ENCODE measurements at regions not wholly inside any gene's neighbourhood (a gene's known extent, or its start where the extent isn't known, plus 50 kb on each side); places are given as distances from the start of the nearest gene placed in this dataset.

GRCh38 chr10:78688901-78689583 lies 379.7 kb upstream of the ZMIZ1 start:
- H3K9me3 Mint-ChIP-seq: no peaks in the 10 kb centered on the region
- H3K4me1 Mint-ChIP-seq: no peaks in the 10 kb centered on the region
- H3K27ac Mint-ChIP-seq: no peak overlapping the region
- DNase-seq (no peak), ATAC-seq (replicated peaks) (no peak)
- H3K36me3 Mint-ChIP-seq: no peaks in the 10 kb centered on the region
- H3K27me3 Mint-ChIP-seq: peaks cover 36 to 49% of the 10 kb centered on the region in 2 donors
- H3K4me3 Mint-ChIP-seq: no peak overlapping the region

- DNase-seq: no peak
- ATAC-seq (replicated peaks): no peak
- H3K4me3 Mint-ChIP-seq: no peak overlapping the region
- no peaks in the 10 kb centered on the region for H3K4me1 Mint-ChIP-seq
- H3K27ac Mint-ChIP-seq: no peak overlapping the region
- H3K27me3 Mint-ChIP-seq: peaks cover 36 to 45% of the 10 kb centered on the region in 2 donors
- H3K9me3 Mint-ChIP-seq: no peaks in the 10 kb centered on the region
- no peaks in the 10 kb centered on the region for H3K36me3 Mint-ChIP-seq
Measured at GRCh38 chr10:78689584-78689935, 379.2 kb upstream of the ZMIZ1 start.

GRCh38 chr10:78690354-78691111 lies 378.2 kb upstream of the ZMIZ1 start:
- no peak overlapping the region for H3K4me3 Mint-ChIP-seq
- H3K27me3 Mint-ChIP-seq: peaks cover 36 to 43% of the 10 kb centered on the region in 2 donors
- H3K9me3 Mint-ChIP-seq: no peaks in the 10 kb centered on the region
- H3K36me3 Mint-ChIP-seq: no peaks in the 10 kb centered on the region
- H3K4me1 Mint-ChIP-seq: no peaks in the 10 kb centered on the region
- ATAC-seq (replicated peaks) (no peak), DNase-seq (no peak)
- no peak overlapping the region for H3K27ac Mint-ChIP-seq

DNA sequence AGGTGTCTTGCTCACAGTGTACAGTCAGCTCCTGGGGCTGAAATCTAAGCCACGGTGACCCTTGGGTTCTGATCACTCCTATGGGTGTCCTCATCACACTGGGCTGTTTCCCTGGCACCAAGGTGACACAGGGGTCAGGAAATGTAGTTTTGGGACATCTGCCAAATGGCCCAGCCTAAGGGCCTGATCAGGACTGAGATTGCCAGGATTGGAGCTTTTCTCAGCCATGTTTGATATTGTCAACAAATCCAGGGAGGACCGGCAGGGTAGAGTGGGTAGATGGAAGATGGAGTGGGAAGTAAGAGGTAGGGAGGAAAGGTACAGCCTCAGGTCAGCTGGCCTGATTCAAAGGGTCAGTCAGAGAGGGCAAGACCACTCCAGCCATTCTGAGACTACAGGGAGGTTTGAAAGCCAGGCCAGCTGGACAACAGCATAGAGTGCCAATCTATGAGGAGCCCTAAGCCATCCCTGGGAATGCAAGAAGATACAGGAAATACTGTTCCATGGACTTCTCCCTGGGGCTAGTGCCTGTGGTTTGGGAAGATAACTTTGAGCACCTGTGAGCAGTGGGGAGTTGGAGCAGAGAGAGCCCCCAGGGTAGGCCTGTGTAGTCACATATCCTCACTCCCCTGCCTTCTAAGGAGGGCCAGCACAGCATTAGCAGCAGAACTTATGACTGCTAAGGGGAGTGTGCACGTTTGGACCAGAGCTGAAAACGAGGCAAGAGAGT lies 377.3 kb upstream of the ZMIZ1 start:
- no peaks in the 10 kb centered on the region for H3K4me1 Mint-ChIP-seq
- ATAC-seq (replicated peaks): no peak
- H3K9me3 Mint-ChIP-seq: no peaks in the 10 kb centered on the region
- peaks cover 33 to 34% of the 10 kb centered on the region in 2 donors for H3K27me3 Mint-ChIP-seq
- no peak overlapping the region for H3K27ac Mint-ChIP-seq
- DNase-seq: no peak
- H3K4me3 Mint-ChIP-seq: no peak overlapping the region
- no peaks in the 10 kb centered on the region for H3K36me3 Mint-ChIP-seq

DNA sequence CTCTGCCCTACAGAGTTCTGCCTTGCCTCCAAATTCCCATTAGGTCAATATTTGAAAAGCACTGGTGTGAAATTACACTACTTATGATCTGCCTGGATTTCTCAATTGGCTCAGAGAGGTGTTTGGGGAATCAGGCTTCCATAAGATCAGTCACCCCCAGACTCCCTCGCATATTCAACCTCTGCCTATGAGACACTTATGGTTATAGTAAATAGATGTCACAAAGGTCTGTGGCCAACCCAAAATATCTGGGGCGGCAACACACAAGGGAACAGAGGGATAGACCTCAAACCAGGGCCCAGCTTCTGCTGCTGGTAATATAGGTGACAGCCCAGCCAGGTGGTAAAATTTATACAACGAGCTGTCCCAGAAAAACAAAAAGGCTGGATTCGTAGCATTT lies 376.7 kb upstream of the ZMIZ1 start:
- H3K36me3 Mint-ChIP-seq: no peaks in the 10 kb centered on the region
- DNase-seq (no peak), ATAC-seq (replicated peaks) (no peak)
- H3K4me3 Mint-ChIP-seq: no peak overlapping the region
- H3K27ac Mint-ChIP-seq: no peak overlapping the region
- no peaks in the 10 kb centered on the region for H3K9me3 Mint-ChIP-seq
- H3K27me3 Mint-ChIP-seq: peaks cover 28 to 29% of the 10 kb centered on the region in 2 donors
- no peaks in the 10 kb centered on the region for H3K4me1 Mint-ChIP-seq

DNA sequence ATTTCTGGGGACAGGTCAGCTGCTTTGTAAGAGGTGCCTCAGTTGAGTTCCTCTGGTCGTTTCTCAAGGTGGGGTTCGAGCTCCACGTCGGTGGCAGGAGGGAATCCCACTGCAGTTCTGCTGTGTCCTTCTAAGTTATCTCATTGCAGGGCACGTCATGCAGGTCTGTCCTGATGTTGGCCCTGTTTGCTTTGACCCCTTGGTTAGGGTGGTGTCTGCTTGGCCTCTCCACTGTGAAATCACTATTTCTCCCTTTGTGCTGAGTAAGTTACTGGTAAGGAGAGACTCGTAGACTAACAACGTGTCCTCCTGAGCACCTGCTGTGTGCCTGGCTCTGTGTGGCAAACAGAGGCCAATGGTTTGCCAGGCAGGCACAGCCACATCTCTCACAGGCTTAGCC lies 372.9 kb upstream of the ZMIZ1 start:
- ATAC-seq (replicated peaks) (no peak), DNase-seq (no peak)
- no peak overlapping the region for H3K4me3 Mint-ChIP-seq
- no peaks in the 10 kb centered on the region for H3K9me3 Mint-ChIP-seq
- H3K27ac Mint-ChIP-seq: no peak overlapping the region
- no peaks in the 10 kb centered on the region for H3K36me3 Mint-ChIP-seq
- peaks cover 25% of the 10 kb centered on the region in 2 donors for H3K27me3 Mint-ChIP-seq
- no peaks in the 10 kb centered on the region for H3K4me1 Mint-ChIP-seq

DNA sequence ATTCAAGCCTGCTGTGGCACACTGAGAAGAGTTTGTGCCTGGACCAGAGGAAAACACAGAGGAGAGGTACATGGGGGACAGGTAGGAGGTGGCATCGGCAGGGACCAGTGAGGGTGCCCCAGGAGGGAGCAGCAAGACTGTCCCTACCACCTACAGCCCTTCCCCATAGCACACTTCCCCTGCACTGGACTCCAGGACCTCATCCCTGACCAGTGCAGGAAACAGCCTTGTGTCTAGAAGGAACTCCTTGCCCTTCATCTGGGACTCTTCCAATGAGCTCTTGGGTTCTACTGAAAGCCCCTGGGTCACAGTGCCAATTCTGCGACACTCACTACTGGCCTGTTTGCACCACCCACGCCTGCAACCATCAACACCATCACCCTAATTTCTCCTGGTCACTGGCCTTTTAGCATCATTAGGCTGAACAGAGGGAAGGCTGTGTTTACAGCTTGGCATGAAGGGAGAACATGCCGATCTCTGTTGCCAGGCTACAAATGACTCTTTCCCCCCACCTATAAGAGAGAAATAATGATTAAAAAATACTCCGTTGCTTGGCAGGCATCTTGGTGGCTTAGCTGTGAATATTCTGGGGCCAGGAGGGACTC lies 371.9 kb upstream of the ZMIZ1 start:
- peaks cover 24 to 26% of the 10 kb centered on the region in 2 donors for H3K27me3 Mint-ChIP-seq

DNA sequence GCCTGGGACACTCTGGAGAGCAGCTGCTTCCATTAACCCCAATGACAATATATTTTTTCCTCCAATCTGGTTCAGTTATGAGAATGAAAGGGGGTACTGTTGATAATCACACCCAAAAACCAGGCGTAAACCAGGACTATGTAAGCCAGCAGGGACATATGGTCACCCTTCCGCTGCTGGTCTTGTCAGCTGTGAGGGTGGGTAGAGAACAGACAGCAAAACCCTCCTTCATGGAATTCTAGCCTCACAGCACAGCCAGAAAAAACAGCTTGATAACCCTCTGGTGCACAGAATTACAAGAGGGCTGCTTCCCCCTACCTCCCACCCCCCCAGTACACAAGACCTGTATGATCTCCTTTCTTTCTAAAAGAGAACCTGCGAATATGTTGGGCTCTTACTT lies 368.8 kb upstream of the ZMIZ1 start:
- H3K36me3 Mint-ChIP-seq: no peaks in the 10 kb centered on the region
- H3K27me3 Mint-ChIP-seq: peaks cover 20 to 23% of the 10 kb centered on the region in 2 donors
- DNase-seq: no peak
- no peak for ATAC-seq (replicated peaks)
- no peaks in the 10 kb centered on the region for H3K9me3 Mint-ChIP-seq
- no peak overlapping the region for H3K4me3 Mint-ChIP-seq
- no peak overlapping the region for H3K27ac Mint-ChIP-seq
- no peaks in the 10 kb centered on the region for H3K4me1 Mint-ChIP-seq

More for the DNA sequence above, 371.9 kb upstream of the ZMIZ1 start:
- DNase-seq (no peak), ATAC-seq (replicated peaks) (no peak)
- Mint-ChIP-seq H3K9me3 (no peaks in the 10 kb centered on the region), H3K4me1 (no peaks in the 10 kb centered on the region), H3K4me3 (no peak overlapping the region), H3K27ac (no peak overlapping the region), H3K36me3 (no peaks in the 10 kb centered on the region)

DNA sequence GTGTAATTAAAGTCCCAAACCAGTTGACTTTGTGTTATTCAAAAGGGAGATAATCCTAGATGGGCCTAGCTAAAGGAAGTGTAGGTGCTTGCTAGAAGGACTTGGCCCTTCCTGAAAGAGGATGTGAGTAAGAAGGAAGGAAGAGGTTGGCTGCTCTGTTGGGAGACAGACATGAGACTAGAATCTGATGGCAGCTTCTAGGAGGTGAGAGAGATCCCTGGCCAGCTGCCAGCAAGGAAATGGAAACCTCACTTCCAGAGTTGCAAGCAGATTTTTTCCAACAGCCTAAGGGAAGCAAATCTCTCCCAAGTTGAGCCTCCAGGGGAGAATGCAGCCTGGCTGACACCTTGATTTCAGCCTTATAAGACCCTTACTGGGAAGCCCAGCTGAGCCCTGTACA lies 368.4 kb upstream of the ZMIZ1 start:
- no peak overlapping the region for H3K27ac Mint-ChIP-seq
- DNase-seq: no peak
- no peak for ATAC-seq (replicated peaks)
- H3K36me3 Mint-ChIP-seq: no peaks in the 10 kb centered on the region
- no peaks in the 10 kb centered on the region for H3K9me3 Mint-ChIP-seq
- peaks cover 20 to 23% of the 10 kb centered on the region in 2 donors for H3K27me3 Mint-ChIP-seq
- no peak overlapping the region for H3K4me3 Mint-ChIP-seq
- H3K4me1 Mint-ChIP-seq: no peaks in the 10 kb centered on the region

GRCh38 chr10:78700816-78701520 lies 367.8 kb upstream of the ZMIZ1 start:
- Mint-ChIP-seq H3K9me3 (no peaks in the 10 kb centered on the region), H3K27me3 (peaks cover 20 to 23% of the 10 kb centered on the region in 2 donors), H3K27ac (no peak overlapping the region), H3K4me1 (no peaks in the 10 kb centered on the region), H3K4me3 (no peak overlapping the region), H3K36me3 (no peaks in the 10 kb centered on the region)
- no peak for DNase-seq
- no peak for ATAC-seq (replicated peaks)

DNA sequence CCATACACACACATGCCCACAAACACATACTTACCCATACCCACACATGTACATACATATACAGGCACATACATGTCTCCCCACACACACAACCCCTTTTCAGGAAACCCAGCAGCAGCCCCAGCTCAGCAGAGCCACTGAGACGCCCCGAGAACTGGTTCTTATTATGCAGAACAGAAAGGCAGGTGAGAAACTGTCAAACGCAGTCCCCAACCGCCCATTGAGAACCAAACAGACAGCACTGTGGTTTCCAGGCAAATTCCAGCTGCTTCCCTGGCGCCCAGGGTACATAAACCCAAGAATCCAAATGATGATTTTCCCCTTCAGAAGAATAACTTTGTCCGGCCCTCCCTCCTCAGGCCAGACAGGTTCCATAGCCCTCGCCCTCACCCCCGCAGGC lies 366.6 kb upstream of the ZMIZ1 start:
- DNase-seq: no peak
- peaks cover 20 to 23% of the 10 kb centered on the region in 2 donors for H3K27me3 Mint-ChIP-seq
- no peak for ATAC-seq (replicated peaks)
- no peak overlapping the region for H3K27ac Mint-ChIP-seq
- H3K36me3 Mint-ChIP-seq: no peaks in the 10 kb centered on the region
- no peaks in the 10 kb centered on the region for H3K9me3 Mint-ChIP-seq
- no peaks in the 10 kb centered on the region for H3K4me1 Mint-ChIP-seq
- no peak overlapping the region for H3K4me3 Mint-ChIP-seq

DNA sequence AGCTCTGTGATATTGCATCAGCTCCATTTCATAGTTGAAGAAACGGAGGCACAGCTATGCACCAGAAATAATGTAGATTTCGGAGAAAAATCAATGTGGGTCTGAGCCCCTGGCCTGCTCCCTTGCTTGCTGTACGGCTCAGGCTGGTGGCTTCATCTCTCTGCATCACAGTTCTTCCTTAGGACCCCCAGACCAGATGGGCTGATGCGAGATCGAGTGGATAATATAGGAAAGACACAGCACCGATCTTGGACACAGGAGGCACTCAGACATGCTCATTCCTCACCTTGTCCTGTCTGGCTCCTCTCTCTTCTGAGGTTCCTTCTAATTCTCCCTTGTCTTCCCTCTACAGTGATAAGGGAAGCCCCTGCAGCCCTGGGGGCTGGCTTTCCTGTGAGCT lies 365.9 kb upstream of the ZMIZ1 start:
- Mint-ChIP-seq H3K4me1 (no peaks in the 10 kb centered on the region), H3K9me3 (no peaks in the 10 kb centered on the region), H3K27ac (no peak overlapping the region), H3K4me3 (no peak overlapping the region), H3K27me3 (peaks cover 23 to 24% of the 10 kb centered on the region in 2 donors), H3K36me3 (no peaks in the 10 kb centered on the region)
- ATAC-seq (replicated peaks): no peak
- DNase-seq: no peak

GRCh38 chr10:78703593-78703992 lies 365.2 kb upstream of the ZMIZ1 start:
- no peaks in the 10 kb centered on the region for H3K4me1 Mint-ChIP-seq
- peaks cover 28 to 31% of the 10 kb centered on the region in 2 donors for H3K27me3 Mint-ChIP-seq
- DNase-seq (no peak), ATAC-seq (replicated peaks) (no peak)
- no peaks in the 10 kb centered on the region for H3K36me3 Mint-ChIP-seq
- no peak overlapping the region for H3K27ac Mint-ChIP-seq
- H3K9me3 Mint-ChIP-seq: no peaks in the 10 kb centered on the region
- H3K4me3 Mint-ChIP-seq: no peak overlapping the region

DNA sequence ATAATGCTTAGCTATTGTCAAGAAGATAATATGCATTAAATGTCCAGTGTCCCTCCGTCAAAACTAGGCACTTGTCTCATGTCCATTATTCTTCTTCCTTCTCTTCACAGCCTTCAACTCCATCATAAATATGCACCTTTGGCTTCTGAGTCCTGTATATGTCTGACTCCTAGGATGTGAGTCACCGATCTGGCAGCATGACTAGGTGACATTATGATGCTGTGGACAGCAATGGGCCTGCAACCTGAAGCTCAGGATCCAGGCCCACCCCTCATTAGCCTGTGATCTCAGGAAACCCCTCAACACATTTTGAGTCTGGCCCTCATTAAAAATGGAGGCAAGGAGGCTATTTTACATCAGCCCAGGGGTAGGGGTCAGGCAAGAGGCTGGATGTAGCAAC lies 362.5 kb upstream of the ZMIZ1 start:
- no peak overlapping the region for H3K27ac Mint-ChIP-seq
- DNase-seq (no peak), ATAC-seq (replicated peaks) (no peak)
- peaks cover 0 to 1% of the 10 kb centered on the region in 2 donors for H3K36me3 Mint-ChIP-seq
- H3K9me3 Mint-ChIP-seq: peaks cover 5 to 8% of the 10 kb centered on the region in 2 donors
- no peak overlapping the region for H3K4me3 Mint-ChIP-seq
- no peaks in the 10 kb centered on the region for H3K4me1 Mint-ChIP-seq
- H3K27me3 Mint-ChIP-seq: peaks cover 24 to 37% of the 10 kb centered on the region in 2 donors
